HG03520 (cell line): ENCODE measurements at regions not wholly inside any gene's neighbourhood (a gene's known extent, or its start where the extent isn't known, plus 50 kb on each side); places are given as distances from the start of the nearest gene placed in this dataset.

ENCODE experiments used
- ATAC-seq: cut with Tn5 transposase; IDR thresholded peaks from one replicate; pipeline ENCODE4 v1.9.1; 2021; ENCODE audit warnings: mild to moderate bottlenecking, moderate library complexity; ENCODE audit not compliant: unreplicated experiment

GRCh38 chr7:50209461-50210135 lies 94.9 kb upstream of the IKZF1 start:
- ATAC-seq, result no peak

GRCh38 chr7:50208378-50208982 lies 96.0 kb upstream of the IKZF1 start:
- no peak for ATAC-seq

GRCh38 chr7:50207686-50208255 lies 96.7 kb upstream of the IKZF1 start:
- no peak for ATAC-seq

GRCh38 chr7:50207251-50207564 lies 97.3 kb upstream of the IKZF1 start:
- no peak for ATAC-seq

- no peak for ATAC-seq
Observed at GRCh38 chr7:50206453-50207250, 97.9 kb upstream of the IKZF1 start.

- ATAC-seq, result no peak
Observed at GRCh38 chr7:50205011-50205410, 99.5 kb upstream of the IKZF1 start.

GRCh38 chr7:50204581-50204980 lies 99.9 kb upstream of the IKZF1 start:
- ATAC-seq, result no peak

- ATAC-seq, result no peak
Observed at GRCh38 chr7:50203521-50203920, 101.0 kb upstream of the IKZF1 start.

- no peak for ATAC-seq
Observed at GRCh38 chr7:50202052-50202555, 102.4 kb upstream of the IKZF1 start.

- no peak for ATAC-seq
Observed at GRCh38 chr7:50199824-50200223, 104.7 kb upstream of the IKZF1 start.

GRCh38 chr7:50197549-50197948 lies 104.5 kb upstream of the ZPBP start:
- ATAC-seq, result peak; percentile 78

GRCh38 chr7:50196719-50197118 lies 103.7 kb upstream of the ZPBP start:
- no peak for ATAC-seq

GRCh38 chr7:50190776-50191175 lies 97.7 kb upstream of the ZPBP start:
- ATAC-seq, result no peak

- no peak for ATAC-seq
Observed at GRCh38 chr7:50189371-50189770, 96.3 kb upstream of the ZPBP start.

- no peak for ATAC-seq
Observed at GRCh38 chr7:50185951-50186682, 93.1 kb upstream of the ZPBP start.

GRCh38 chr7:50185208-50185607 lies 92.2 kb upstream of the ZPBP start:
- no peak for ATAC-seq

GRCh38 chr7:50184271-50184990 lies 91.4 kb upstream of the ZPBP start:
- no peak for ATAC-seq

GRCh38 chr7:50182759-50183158 lies 89.7 kb upstream of the ZPBP start:
- ATAC-seq, result no peak

GRCh38 chr7:50181081-50181480 lies 88.0 kb upstream of the ZPBP start:
- ATAC-seq, result no peak

GRCh38 chr7:50178166-50178565 lies 85.1 kb upstream of the ZPBP start:
- ATAC-seq, result no peak
